Suppressor macrophage treated with lipopolysaccharide for 1 hour (primary cell): ENCODE measurements at regions not wholly inside any gene's neighbourhood (a gene's known extent, or its start where the extent isn't known, plus 50 kb on each side); places are given as distances from the start of the nearest gene placed in this dataset.
"Not testable (repeated sequence)": the region's sequence is repeated elsewhere in the genome, so short reads cannot be mapped to it uniquely, and the experiment has no call there.

Source experiments
- DNase-seq, 3 donors: peaks; one replicate each; pipeline ENCODE4 v3.0.0-alpha.2; 2020 to 2022

- no peak for DNase-seq
These were observed 805.5 kb upstream of the KIF2B start for GRCh38 chr17:53017227-53017626.

- DNase-seq = no peak
These were observed 806.6 kb upstream of the KIF2B start for GRCh38 chr17:53016085-53016484.

GRCh38 chr17:53012364-53012763 is 810.4 kb upstream of the KIF2B start:
- DNase-seq = no peak

- no peak for DNase-seq
These were observed 816.7 kb upstream of the KIF2B start for GRCh38 chr17:53006006-53006405.

GRCh38 chr17:53004902-53005301 is 817.8 kb upstream of the KIF2B start:
- no peak for DNase-seq

- no peak for DNase-seq
These were observed 826.8 kb upstream of the KIF2B start for GRCh38 chr17:52995881-52996280.

GRCh38 chr17:52995147-52995546 is 827.6 kb upstream of the KIF2B start:
- no peak for DNase-seq

GRCh38 chr17:52986056-52986662 is 827.6 kb upstream of the CA10 start:
- no peak for DNase-seq

- DNase-seq = no peak
These were observed 823.8 kb upstream of the CA10 start for GRCh38 chr17:52982331-52982730.

GRCh38 chr17:52979921-52980320 is 821.4 kb upstream of the CA10 start:
- DNase-seq = no peak

GRCh38 chr17:52965856-52966255 is 807.3 kb upstream of the CA10 start:
- no peak for DNase-seq

GRCh38 chr17:52961751-52962150 is 803.2 kb upstream of the CA10 start:
- not testable (repeated sequence) for DNase-seq

- DNase-seq = no peak
These were observed 798.9 kb upstream of the CA10 start for GRCh38 chr17:52957411-52957810.

- no peak for DNase-seq
These were observed 788.9 kb upstream of the CA10 start for GRCh38 chr17:52947418-52947817.

- DNase-seq = no peak
These were observed 780.2 kb upstream of the CA10 start for GRCh38 chr17:52938623-52939230.

- no peak for DNase-seq
These were observed 772.1 kb upstream of the CA10 start for GRCh38 chr17:52930581-52930980.

GRCh38 chr17:52930145-52930544 is 771.6 kb upstream of the CA10 start:
- DNase-seq = no peak

GRCh38 chr17:52923658-52924057 is 765.1 kb upstream of the CA10 start:
- DNase-seq = no peak

- DNase-seq = no peak
These were observed 740.7 kb upstream of the CA10 start for GRCh38 chr17:52899235-52899634.

GRCh38 chr17:52895272-52895671 is 736.8 kb upstream of the CA10 start:
- no peak for DNase-seq

- no peak for DNase-seq
These were observed 733.8 kb upstream of the CA10 start for GRCh38 chr17:52892334-52892733.

- DNase-seq = no peak
These were observed 727.4 kb upstream of the CA10 start for GRCh38 chr17:52885882-52886281.

GRCh38 chr17:52883907-52884491 is 725.5 kb upstream of the CA10 start:
- DNase-seq = not testable (repeated sequence)

- not testable (repeated sequence) for DNase-seq
These were observed 688.3 kb upstream of the CA10 start for GRCh38 chr17:52846767-52847166.

- DNase-seq = no peak
These were observed 683.5 kb upstream of the CA10 start for GRCh38 chr17:52841971-52842370.
